Osteocyte (in vitro differentiated cells): ENCODE measurements at regions not wholly inside any gene's neighbourhood (a gene's known extent, or its start where the extent isn't known, plus 50 kb on each side); places are given as distances from the start of the nearest gene placed in this dataset.
"Not testable (repeated sequence)": the region's sequence is repeated elsewhere in the genome, so short reads cannot be mapped to it uniquely, and the experiment has no call there.

Experiments used
- DNase-seq: peaks from one replicate; pipeline ENCODE4 v3.0.0; 2021; ENCODE audit warnings: mixed read lengths; ENCODE audit not compliant: unreplicated experiment; ENCODE audit errors: extremely low spot score
- H3K27ac Mint-ChIP-seq: one replicate; pipeline ENCODE4 v1.8.0; 2021; ENCODE audit warnings: mild to moderate bottlenecking, mixed read lengths; ENCODE audit not compliant: unreplicated experiment
- H3K27me3 Mint-ChIP-seq: one replicate; pipeline ENCODE4 v1.8.0; 2021; ENCODE audit warnings: mixed read lengths; ENCODE audit not compliant: unreplicated experiment
- H3K36me3 Mint-ChIP-seq: one replicate; pipeline ENCODE4 v1.8.0; 2021; ENCODE audit warnings: mixed read lengths; ENCODE audit not compliant: unreplicated experiment
- H3K4me1 Mint-ChIP-seq: one replicate; pipeline ENCODE4 v1.8.0; 2021; ENCODE audit warnings: mixed read lengths; ENCODE audit not compliant: unreplicated experiment
- H3K4me3 Mint-ChIP-seq: one replicate; pipeline ENCODE4 v1.8.0; 2021; ENCODE audit warnings: mild to moderate bottlenecking, moderate library complexity, mixed read lengths; ENCODE audit not compliant: unreplicated experiment
- H3K9me3 Mint-ChIP-seq: one replicate; pipeline ENCODE4 v1.8.0; 2021; ENCODE audit warnings: mixed read lengths; ENCODE audit not compliant: unreplicated experiment
- CTCF ChIP-seq: fragments of 200-600 bp; sonication (generic); IDR thresholded peaks from 2 replicates; pipeline ENCODE4 v1.5.0; 2021; ENCODE audit warnings: antibody characterized with exemption, mild to moderate bottlenecking, moderate library complexity

GRCh38 chr2:237234268-237234667 is 148.6 kb downstream of the COPS8 start:
- Mint-ChIP-seq H3K9me3 (peaks cover 4% of the 10 kb centered on the region), H3K4me1 (peaks cover 14% of the 10 kb centered on the region), H3K27ac (no peak overlapping the region), H3K4me3 (no peak overlapping the region), H3K27me3 (no peaks in the 10 kb centered on the region), H3K36me3 (no peaks in the 10 kb centered on the region)
- peak; percentile 25 for DNase-seq
- no peak for TF ChIP-seq CTCF

- Mint-ChIP-seq H3K27me3 (no peaks in the 10 kb centered on the region), H3K4me1 (peaks cover 14% of the 10 kb centered on the region), H3K27ac (no peak overlapping the region), H3K4me3 (no peak overlapping the region), H3K9me3 (peaks cover 4% of the 10 kb centered on the region), H3K36me3 (no peaks in the 10 kb centered on the region)
- DNase-seq: peak; percentile 59
- TF ChIP-seq CTCF: no peak
Measured at GRCh38 chr2:237235383-237236095, 149.8 kb downstream of the COPS8 start.

GRCh38 chr2:237236188-237236587 is 150.5 kb downstream of the COPS8 start:
- H3K4me1 Mint-ChIP-seq: peaks cover 14% of the 10 kb centered on the region
- TF ChIP-seq CTCF: no peak
- peak overlapping the region; percentile 19 for H3K27ac Mint-ChIP-seq
- peaks cover 5% of the 10 kb centered on the region for H3K9me3 Mint-ChIP-seq
- no peak overlapping the region for H3K4me3 Mint-ChIP-seq
- DNase-seq: no peak
- H3K36me3 Mint-ChIP-seq: peaks cover 5% of the 10 kb centered on the region
- H3K27me3 Mint-ChIP-seq: no peaks in the 10 kb centered on the region

- Mint-ChIP-seq H3K4me1 (peaks cover 14% of the 10 kb centered on the region), H3K36me3 (peaks cover 6% of the 10 kb centered on the region), H3K4me3 (no peak overlapping the region), H3K27ac (no peak overlapping the region), H3K27me3 (no peaks in the 10 kb centered on the region), H3K9me3 (peaks cover 19% of the 10 kb centered on the region)
- no peak for TF ChIP-seq CTCF
- DNase-seq: no peak
Measured at GRCh38 chr2:237238249-237238648, 152.6 kb downstream of the COPS8 start.

GRCh38 chr2:237240252-237240651 is 154.6 kb downstream of the COPS8 start:
- DNase-seq: no peak
- H3K9me3 Mint-ChIP-seq: peaks cover 22% of the 10 kb centered on the region
- H3K4me1 Mint-ChIP-seq: peaks cover 12% of the 10 kb centered on the region
- H3K4me3 Mint-ChIP-seq: no peak overlapping the region
- no peak overlapping the region for H3K27ac Mint-ChIP-seq
- no peaks in the 10 kb centered on the region for H3K27me3 Mint-ChIP-seq
- no peak for TF ChIP-seq CTCF
- H3K36me3 Mint-ChIP-seq: peaks cover 6% of the 10 kb centered on the region

GRCh38 chr2:237240868-237241267 is 155.2 kb downstream of the COPS8 start:
- not testable (repeated sequence) for H3K36me3 Mint-ChIP-seq, DNase-seq, H3K4me3 Mint-ChIP-seq, H3K27me3 Mint-ChIP-seq, H3K27ac Mint-ChIP-seq, H3K4me1 Mint-ChIP-seq
- peaks cover 22% of the 10 kb centered on the region for H3K9me3 Mint-ChIP-seq
